Stomach (tissue), 4 donors: ENCODE measurements at regions not wholly inside any gene's neighbourhood (a gene's known extent, or its start where the extent isn't known, plus 50 kb on each side); places are given as distances from the start of the nearest gene placed in this dataset.

Source experiments
- CTCF ChIP-seq, 7 experiments: fragments of 450-650 bp in 4 of 7; fragments of 200-600 bp in 3 of 7; sonication (generic) in 3 of 7; IDR thresholded peaks; one replicate each; pipeline ENCODE4 v1.5.1; 2016 to 2019; ENCODE audit warnings: antibody characterized with exemption in 7 of 7, control low read depth in 2 of 7, mild to moderate bottlenecking in 1 of 7
- EP300 ChIP-seq: sonication (generic); formaldehyde crosslinking; IDR thresholded peaks from one replicate; pipeline ENCODE4 v1.6.1; 2017; ENCODE audit warnings: antibody characterized with exemption
- POLR2A ChIP-seq, 4 donors: fragments of 450-650 bp; IDR thresholded peaks; one replicate each; pipeline ENCODE4 v1.6.1; 2016; ENCODE audit warnings: antibody characterized with exemption in 4 of 4, control low read depth in 2 of 4, mild to moderate bottlenecking in 1 of 4, moderate library complexity in 1 of 4
- POLR2AphosphoS5 ChIP-seq, 3 donors: sonication (generic); formaldehyde crosslinking; IDR thresholded peaks; one replicate each; pipeline ENCODE4 v1.6.1; 2016; ENCODE audit warnings: antibody characterized with exemption in 3 of 3

GRCh38 chr21:19343711-19344110 is 940.1 kb upstream of the TMPRSS15 start:
- TF ChIP-seq POLR2AphosphoS5 (IDR thresholded peaks at IDR 0.05) (no peak), POLR2A (IDR thresholded peaks at IDR 0.05) (no peak), CTCF (IDR thresholded peaks at IDR 0.05) (no peak), EP300 (no peak)
